Neural progenitor cell (in vitro differentiated cells): ENCODE measurements at regions not wholly inside any gene's neighbourhood (a gene's known extent, or its start where the extent isn't known, plus 50 kb on each side); places are given as distances from the start of the nearest gene placed in this dataset.

ENCODE experiments used
- EZH2 ChIP-seq: fragments of 200-600 bp; sonication (generic); IDR thresholded peaks from 2 replicates; pipeline ENCODE4 v1.6.1; 2017; ENCODE audit warnings: antibody characterized with exemption, mild to moderate bottlenecking, moderate library complexity
- EZH2phosphoT487 ChIP-seq: fragments of 200-600 bp; sonication (generic); IDR thresholded peaks from 2 replicates; pipeline ENCODE4 v1.6.1; 2017; ENCODE audit warnings: antibody characterized with exemption
- TF ChIP-seq, protein P1 (sequence below): fragments of 200-600 bp; sonication (generic); IDR thresholded peaks from 2 replicates; pipeline ENCODE4 v1.5.1; 2017; ENCODE audit warnings: antibody characterized with exemption, mild to moderate bottlenecking

- TF ChIP-seq EZH2, result no peak
- TF ChIP-seq, protein P1, sequence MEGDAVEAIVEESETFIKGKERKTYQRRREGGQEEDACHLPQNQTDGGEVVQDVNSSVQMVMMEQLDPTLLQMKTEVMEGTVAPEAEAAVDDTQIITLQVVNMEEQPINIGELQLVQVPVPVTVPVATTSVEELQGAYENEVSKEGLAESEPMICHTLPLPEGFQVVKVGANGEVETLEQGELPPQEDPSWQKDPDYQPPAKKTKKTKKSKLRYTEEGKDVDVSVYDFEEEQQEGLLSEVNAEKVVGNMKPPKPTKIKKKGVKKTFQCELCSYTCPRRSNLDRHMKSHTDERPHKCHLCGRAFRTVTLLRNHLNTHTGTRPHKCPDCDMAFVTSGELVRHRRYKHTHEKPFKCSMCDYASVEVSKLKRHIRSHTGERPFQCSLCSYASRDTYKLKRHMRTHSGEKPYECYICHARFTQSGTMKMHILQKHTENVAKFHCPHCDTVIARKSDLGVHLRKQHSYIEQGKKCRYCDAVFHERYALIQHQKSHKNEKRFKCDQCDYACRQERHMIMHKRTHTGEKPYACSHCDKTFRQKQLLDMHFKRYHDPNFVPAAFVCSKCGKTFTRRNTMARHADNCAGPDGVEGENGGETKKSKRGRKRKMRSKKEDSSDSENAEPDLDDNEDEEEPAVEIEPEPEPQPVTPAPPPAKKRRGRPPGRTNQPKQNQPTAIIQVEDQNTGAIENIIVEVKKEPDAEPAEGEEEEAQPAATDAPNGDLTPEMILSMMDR, result no peak
- TF ChIP-seq EZH2phosphoT487, result no peak
These were observed 678.8 kb upstream of the KLF4 start for GRCh38 chr9:108168236-108168850.
